HG03159 (cell line): ENCODE measurements at regions not wholly inside any gene's neighbourhood (a gene's known extent, or its start where the extent isn't known, plus 50 kb on each side); places are given as distances from the start of the nearest gene placed in this dataset.
A peak's percentile ranks its signal among the peaks of the same experiment; 100 is the strongest.

Experiments used
- ATAC-seq: cut with Tn5 transposase; IDR thresholded peaks from one replicate; pipeline ENCODE4 v1.9.1; 2021; ENCODE audit warnings: mild to moderate bottlenecking, moderate library complexity; ENCODE audit not compliant: unreplicated experiment

DNA sequence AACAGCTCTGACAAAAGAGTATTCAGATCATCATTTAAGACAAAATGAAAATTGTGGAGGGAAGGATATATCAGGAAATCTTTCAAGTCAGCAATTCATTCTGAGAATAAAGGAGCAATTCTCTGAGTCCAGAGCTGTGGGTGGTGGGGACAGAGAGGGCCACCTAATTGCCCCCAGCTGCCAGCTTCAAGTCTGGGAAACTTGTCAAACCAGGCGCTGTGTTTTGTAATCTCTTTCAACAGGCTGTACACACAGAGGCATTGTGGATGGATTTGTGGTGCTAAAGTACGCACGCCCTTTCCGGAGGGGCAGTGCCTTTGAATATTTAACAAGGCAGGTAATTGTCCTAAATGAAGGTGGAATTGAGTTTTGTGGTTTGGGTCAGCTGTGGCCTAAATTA lies 591.1 kb upstream of the BOD1L1 start:
- ATAC-seq, result no peak

DNA sequence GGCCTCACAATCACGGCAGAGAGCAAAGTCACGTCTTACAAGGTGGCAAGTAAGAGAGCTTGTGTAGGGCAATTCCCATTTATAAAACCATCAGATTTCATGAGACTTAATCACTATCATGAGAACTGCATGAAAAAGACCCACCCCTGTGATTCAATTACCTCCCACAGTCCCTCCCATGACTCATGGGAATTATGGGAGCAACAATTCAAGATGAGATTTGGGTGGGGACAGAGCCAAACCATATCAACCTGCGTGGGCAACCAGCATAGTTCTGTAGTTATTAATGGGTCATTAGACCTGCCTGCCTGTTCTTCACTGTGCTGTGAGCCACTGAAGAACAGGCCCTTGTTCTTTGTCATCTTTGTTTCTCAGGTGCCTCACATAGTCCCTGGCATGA lies 593.7 kb upstream of the BOD1L1 start:
- ATAC-seq, result no peak

DNA sequence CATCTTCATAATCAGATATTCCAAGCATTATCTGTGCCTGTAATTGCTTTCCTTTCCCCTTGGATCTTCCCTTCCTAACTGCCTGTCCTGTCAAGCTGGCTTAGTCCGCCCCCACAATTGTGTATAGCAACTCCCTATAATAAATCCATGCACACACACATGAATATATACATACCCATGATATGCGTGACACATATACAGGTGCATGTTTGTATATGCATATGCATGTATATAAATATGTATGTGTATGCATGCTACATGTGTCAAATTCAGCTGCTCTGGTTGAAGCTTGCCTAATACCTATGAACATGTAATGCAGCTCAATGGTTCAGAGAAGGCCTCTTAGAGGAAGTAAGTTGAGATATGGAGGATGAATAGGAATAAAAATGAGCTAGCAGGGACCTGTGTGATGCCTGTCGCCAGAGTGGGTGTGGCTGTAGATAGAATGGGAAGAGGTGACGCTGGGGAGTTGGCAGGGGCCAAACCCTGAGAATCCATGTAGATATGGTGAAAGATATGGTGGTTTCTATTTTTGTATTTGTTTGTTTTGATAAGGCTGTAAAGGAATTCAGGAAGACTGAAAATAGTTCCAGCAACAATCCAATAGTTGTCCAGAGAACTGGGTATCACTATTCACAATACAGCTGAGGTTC lies 595.0 kb upstream of the BOD1L1 start:
- ATAC-seq, result no peak

DNA sequence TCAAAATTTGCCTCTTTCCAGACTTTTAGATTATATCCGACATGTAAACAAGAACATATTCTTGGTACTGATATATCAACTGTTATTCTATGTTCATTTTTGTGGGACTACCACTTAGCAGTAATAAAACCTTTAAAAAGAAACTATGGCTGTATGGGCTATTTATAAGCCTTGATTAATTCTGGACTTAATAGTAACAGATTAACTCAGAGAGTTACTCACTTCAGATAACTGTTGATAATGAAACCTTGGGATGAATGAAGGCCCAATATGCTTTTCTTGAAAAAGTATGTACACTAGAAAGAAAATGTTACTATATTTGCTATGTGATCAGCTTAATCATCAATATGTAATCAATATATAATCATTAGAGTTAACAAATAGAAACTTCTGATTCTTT lies 595.9 kb upstream of the BOD1L1 start:
- no peak for ATAC-seq

DNA sequence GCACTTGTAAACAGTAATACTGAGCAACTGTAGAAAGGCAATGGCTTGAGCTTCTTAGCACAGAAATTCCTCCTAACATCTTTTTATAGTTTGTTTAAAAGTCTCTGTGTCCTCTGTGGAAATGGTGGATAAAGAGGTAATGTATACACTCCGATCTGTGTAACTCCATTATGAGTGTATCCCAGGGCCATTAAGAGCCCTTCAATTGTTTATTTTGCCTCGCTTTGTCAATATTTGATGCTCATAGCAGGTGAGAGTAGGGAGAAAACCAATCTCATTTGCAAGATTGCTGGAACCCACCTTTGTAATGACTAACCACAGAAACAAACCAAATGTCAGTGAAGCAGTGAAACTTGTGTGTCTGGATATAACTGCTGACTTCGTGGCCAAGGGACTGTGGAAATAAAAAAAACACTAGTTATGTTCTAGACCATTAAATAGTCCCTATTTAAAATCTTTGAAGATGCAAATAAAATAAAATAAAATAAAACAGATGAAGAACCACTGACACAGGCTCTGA lies 598.2 kb upstream of the BOD1L1 start:
- peak; percentile 57 for ATAC-seq

DNA sequence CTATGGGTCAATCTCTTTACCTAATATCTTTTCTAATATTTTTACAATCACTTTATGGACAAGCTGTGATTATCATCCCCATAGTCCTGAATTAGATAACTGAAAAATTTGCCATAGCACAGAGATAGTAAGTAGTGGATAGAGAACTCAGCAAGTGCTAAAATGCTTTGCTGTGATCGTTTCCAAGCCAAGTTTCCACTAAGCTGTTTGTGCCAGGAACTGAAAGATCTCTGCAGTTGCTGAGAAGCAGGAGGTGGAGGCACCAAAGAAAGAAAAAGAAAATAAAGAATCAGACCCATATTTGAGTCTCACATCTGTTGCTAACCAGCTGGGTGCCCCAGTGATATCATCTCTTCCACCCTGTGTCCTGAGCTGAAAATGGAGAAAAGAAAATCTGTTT lies 605.6 kb upstream of the BOD1L1 start:
- no peak for ATAC-seq

DNA sequence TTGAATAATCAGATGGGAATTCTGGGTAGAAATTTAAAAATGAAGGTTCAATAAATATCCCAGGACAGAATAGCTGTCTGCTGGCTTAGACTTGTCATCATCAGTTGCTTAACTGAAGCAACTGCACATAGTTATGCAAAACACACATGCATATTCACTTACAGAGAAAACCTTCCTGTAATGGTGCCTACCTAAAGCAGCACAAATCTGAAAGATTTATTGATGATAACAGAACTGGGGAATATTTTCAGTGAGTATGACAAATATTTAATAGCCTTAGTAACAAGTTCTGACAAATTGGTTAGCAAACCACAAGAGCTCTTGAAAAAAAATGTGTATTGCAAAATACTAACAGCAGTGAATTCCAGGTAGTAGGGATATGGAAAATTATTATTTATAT lies 606.8 kb upstream of the BOD1L1 start:
- no peak for ATAC-seq

DNA sequence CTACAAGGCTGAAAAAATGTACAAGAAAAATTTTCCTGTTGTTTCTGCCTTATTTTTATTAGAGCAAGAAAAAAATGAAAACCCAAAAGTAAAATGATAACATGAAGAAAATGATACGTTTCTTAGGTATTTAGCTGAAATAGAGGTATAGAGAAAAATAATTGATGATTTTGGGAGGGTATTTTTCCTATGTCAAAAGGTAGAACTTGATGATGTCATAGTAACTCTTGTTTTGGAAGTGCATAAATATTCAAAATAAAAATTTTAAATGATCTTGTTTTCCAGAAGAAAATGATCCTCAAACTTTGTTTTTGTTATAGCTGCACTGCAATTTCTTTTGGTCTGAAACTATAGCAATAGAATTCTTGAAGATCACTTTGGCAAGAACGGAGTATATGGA lies 608.8 kb upstream of the BOD1L1 start:
- ATAC-seq, result no peak

DNA sequence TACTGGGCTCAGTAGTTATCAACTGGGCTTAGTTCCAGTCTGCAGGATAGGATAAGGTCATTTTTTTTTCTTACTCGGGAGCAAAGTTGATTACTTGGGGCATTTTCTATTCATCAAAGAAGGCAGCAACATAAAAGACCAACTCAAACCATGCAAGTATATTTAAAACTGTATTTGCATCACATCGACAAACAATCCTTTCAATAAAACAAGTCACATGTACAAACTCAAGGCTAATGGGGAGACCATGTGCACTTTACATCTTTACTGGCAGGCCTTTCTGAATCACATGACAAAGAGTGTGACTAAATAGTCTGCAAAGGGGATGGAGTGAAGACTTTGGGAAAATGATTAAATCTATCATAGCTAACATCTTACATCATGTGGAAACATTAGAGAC lies 610.4 kb upstream of the BOD1L1 start:
- no peak for ATAC-seq

DNA sequence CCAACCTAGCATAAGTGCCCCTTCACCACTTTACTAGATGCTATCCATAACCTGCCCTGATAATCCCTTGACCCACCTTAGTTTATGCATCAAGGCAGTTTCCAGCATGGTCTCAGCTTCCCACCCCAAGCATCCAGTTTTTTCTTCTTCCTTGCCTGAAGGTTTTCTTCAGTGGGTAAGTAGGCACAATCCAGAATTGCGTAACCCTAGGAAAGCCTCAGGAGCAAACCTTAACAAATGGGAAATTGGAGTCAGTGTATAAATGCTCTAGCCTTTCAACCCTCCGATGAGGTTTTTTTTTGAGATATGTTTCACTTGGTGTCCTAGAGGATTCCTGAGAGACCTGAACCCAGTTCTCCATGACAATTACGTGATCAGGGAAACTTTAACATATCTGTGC lies 614.0 kb upstream of the BOD1L1 start:
- no peak for ATAC-seq

DNA sequence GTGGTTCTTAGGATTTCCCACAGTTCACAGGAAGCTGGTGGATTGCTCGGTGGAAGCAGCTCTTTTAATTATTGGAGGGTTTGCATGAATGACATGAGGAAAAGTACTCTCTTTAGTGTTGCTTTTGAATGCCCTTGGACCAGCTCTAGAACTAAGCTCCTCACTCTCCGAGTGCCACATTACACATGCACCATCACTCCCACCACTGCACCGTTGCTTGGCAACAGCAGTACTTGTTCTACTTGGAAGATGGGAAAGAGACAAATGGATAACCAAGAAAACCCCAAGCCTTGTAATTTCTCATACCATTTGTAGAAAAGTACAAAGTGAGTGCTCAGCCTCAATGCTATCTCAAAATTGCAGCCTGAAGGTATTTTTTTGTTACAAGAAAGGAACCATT lies 620.2 kb upstream of the BOD1L1 start:
- no peak for ATAC-seq

DNA sequence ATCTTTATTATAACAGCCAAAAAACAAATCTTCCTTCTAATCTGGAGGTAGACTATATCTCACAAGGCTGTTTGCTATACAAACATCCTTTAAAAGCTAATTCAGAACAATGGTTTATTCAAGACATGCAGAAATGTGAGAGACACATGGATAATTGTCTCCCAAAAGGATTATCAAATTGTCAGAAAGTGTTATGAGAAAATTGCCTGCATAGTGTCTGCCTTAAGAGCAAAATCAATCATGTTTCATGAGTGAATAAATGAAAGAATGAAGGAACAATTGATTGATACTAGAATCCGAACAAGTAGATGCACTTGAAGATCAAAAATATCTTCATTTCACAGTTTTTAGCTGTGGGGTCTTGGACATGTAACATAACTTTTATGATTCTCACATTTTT lies 621.7 kb upstream of the BOD1L1 start:
- no peak for ATAC-seq

DNA sequence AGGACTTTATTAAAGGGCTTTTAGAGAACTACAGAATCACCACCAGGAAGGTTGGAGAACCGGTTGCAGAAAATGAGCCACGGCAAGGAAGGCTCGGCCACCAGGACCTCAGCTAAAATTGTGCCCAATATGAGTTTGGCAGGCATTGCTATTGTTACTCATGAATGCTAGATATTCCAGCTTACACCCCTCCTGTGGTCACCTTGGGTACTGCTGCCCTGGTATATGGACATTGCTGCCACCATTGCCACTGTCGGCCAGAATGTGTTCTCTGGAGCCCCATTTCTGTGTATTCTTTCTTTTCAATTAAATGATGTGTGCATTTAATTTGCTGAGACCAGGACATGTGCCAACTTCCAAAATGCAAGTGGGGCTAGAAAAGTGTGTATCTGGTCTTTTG lies 626.7 kb upstream of the BOD1L1 start:
- peak; percentile 84 for ATAC-seq

DNA sequence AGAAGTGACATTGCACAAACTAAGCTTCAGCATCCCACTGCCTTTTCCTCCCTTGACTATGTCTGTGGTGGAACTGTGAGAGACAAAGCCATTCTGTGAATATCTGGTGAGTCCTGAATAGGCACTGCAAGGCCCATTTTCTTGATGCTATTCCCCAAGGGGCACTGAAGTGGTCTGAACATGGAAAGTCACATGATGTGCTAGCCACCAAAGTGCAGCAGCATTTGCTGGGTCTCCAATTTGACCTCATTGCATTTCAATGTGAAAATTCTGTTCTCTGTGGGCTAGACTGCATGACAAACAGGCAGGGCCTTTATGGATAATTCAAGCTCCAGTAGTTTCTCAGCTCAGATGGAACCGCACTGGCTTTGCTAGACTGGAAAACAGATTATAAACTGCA lies 627.4 kb upstream of the BOD1L1 start:
- no peak for ATAC-seq

DNA sequence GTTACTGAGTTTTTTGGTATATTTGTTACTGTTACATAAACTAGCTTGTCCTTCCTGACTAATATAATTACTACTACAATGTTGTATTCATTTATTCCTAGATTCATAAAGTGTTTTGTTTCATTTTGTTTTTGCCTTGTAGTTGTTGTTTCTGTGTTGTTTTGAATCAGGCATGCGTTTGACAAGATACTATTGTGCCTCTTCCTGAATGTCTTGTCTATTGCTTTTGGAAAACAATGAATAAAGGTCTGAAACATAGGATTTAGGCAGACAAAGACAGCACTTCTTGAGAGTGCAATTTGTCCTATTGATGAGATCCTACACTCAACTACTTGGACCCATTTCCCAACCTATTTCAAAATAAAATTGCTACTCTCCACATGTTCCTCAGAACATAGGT lies 630.4 kb upstream of the BOD1L1 start:
- ATAC-seq, result no peak

DNA sequence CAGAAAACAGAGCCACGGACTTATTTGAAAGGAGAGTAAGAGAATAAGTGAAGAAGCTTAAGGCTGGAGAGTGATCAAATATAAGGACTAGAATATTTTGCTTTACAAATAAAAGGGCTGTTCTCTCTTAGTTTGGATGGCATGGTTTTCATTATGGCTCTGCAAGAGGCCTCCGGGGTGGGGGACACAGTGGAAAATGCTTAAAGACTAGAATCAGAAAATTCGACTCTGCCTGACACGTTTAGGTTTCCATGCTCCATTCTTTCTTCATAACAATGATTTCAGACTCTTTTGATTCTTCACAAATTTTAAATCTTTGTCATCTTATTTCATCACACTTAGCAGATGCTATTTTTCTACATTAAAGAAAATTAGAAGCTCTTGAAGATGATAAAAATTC lies 632.4 kb upstream of the BOD1L1 start:
- no peak for ATAC-seq

DNA sequence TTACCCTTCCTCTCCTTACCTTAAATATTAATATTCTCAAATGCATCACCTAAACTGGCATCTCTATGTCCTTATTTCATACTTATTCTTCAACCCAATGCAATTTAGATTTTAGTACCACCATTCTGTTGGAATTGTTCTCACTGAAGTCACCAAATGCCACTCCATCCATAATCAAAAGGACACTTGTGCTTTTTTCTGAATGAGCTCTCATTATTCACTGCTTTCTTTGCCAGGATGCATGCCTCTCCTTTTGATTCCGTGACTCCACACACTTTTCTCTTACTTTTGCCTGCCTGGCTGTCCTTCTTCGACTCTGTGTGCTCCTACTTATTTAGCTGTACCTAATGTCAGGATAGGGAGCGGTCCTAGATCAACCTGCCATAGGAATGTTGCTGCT lies 633.1 kb upstream of the BOD1L1 start:
- no peak for ATAC-seq

DNA sequence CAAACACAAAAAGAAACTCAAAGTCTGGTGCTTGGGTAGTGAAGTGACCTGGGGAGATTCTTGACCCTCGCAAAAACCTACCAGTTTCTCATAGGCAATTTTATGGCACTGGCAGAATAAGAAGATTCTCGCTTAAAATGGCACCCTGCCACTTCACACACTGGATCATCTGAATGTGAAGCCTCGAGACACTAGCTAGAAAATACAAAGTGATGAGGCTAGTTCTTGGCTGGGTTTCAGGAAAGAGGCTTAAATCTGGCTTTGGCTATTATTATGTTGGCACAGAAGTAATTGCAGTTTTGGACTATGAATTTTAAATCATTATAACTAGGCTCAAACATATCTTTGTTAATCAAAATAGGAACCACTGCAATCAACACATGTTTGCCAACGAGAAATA lies 634.7 kb upstream of the BOD1L1 start:
- ATAC-seq, result no peak

DNA sequence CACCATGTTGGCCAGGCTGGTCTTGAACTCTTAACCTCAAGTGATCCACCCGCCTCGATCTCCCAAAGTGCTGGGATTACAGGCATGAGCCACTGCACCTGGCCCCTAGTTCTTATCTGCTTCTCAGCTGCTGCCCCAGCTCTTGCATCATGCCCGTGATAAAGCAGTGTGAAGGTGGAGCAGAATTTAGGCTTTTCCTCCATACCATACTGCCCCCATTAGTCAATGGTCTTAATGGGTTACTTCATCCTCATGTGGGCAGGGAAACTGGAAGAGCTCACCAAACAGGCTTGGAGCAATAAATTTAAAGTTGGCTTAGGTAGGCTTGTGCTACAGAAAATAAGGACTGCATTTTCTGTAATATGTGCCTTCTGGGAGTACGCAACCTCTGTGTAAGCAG lies 636.9 kb upstream of the BOD1L1 start:
- ATAC-seq, result no peak

DNA sequence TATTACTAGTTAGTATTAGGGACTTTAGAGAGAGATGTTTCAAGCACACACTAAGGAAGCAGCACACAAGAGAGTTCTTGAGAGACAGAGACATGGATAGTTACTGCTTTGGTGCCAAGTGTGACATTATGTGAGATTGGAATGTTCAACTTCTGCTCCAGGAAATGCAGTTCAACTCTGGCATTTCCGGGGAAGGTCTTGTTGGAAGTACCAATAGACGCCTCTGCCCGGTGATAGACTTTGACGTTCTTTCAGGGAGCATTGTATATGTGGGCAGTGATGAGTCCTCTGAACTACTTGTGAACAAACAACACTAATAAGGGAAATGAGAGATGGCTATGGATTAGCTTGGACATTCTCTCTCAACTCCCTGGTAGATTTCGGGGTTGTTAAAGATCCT lies 638.1 kb upstream of the BOD1L1 start:
- ATAC-seq, result no peak

DNA sequence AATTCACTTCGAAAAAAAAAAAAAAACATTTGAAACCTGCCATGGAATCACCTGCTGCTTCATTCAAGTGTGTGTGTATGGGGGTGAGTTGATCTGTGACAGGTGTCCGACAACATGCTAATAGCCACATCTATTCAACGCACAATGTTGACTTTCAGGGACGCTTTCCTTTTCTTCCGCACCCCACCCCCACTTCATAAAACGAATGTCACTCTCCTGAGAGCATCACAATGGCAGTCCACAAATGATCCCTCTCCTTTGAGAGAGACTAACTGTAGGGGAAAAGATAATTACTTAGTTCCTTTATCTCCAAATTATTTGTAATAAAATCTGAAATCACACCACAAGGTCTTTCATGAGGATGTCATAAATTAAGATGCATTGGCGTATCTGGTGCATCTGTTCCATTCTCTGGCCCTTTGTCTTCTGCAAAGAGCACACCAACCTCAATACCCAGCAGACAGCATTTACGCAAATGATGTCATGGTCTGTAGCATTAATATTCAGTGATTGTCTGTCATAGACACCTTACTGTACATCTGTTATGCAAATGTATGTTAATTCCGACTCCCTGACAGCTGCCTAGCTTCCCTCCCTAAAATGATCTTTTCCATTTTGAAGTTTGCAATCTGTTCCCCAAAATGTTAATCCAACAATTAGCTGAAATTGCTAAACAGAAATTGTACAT lies 640.0 kb upstream of the BOD1L1 start:
- ATAC-seq, result no peak

DNA sequence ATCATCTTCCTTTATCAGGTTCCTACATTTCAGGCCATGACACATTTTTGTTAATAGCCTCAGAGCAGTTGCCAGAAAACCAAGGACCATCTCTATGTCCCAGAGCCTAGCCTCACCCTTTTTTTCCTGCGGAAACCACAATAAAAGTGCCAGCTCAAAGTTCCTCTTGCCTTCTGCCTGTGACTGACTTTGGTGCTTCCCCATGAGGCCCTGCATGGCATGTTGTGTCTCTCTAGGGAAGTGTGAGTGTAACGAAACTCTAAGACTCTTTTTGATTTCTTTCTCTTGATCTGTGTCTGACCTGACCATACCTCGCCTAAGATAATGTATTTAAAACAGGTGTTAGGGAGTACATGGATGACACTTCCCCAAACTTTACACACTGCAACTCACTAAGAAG lies 642.3 kb upstream of the BOD1L1 start:
- no peak for ATAC-seq

DNA sequence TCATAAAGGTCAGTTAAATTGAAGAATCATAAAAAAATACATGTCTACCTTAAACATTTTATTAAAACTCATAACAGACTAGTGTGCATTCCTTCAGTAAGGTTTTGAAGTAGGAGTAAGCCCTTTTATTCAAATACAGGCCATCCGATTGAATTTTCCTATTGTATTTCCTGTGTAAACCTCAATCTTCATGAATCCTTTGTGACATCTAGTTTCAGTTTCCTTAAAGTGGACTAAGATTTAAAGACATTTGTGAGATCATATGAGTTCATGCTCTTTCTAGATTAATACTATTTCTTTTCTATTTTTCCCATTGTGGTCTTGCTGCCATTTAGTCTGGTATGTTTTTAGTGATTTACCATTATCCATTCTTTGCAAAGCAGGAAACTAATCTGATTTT lies 644.7 kb upstream of the BOD1L1 start:
- ATAC-seq, result no peak
